HG02610 (cell line): ENCODE measurements at regions not wholly inside any gene's neighbourhood (a gene's known extent, or its start where the extent isn't known, plus 50 kb on each side); places are given as distances from the start of the nearest gene placed in this dataset.

ENCODE experiments used
- ATAC-seq: cut with Tn5 transposase; IDR thresholded peaks from one replicate; pipeline ENCODE4 v1.9.1; 2021; ENCODE audit warnings: mild to moderate bottlenecking, moderate library complexity; ENCODE audit not compliant: unreplicated experiment

DNA sequence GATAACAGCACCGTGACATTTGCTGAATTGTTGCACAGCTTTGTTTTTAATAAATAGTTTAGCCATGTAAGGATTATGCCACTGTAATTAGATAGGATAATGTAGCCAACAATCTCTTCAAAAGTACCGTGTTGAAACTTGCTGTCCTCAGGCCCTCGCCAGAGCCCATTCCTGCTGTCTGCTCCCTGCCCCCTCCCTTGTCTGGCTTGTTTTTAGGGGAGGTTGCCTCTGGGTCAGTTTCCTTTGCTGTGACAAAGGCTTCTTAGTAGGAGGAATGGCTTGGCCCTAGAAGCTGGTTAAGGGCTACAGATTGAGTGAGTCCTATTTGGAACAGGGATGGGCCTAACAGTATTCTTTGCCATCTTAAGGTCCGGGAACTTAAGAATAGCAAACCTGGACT, 107.9 kb downstream of the LMO4 start:
- no peak for ATAC-seq

DNA sequence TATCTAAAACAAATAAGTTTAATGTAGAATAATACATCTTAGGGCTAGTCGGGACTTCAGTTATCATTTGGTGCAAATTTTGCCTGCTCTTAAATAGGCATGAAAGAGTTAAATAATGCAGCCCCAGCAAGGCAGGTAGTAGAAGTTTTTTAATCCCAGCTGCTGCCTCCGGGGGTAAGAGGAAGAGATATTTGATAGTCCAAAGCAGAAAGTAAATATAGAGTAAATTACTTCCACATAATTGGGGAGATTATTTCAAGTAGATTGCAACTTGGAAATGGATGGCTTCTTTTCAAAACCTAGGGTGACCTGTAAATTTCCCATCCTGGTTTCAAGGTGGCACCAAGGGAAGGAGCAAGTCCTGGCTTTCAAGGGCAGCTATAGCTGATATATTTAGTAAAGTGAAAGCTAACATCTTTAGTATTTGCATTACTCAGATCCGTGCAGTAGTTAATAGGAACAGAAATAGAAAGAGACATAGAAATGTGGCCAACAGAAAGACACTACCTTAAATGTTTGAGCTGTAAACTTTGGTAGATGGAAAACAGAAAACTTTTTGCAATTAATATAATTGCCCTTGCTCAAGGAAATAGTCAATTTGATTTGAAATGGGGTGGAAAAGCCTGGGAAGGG, 109.1 kb downstream of the LMO4 start:
- peak; percentile 71 for ATAC-seq

DNA sequence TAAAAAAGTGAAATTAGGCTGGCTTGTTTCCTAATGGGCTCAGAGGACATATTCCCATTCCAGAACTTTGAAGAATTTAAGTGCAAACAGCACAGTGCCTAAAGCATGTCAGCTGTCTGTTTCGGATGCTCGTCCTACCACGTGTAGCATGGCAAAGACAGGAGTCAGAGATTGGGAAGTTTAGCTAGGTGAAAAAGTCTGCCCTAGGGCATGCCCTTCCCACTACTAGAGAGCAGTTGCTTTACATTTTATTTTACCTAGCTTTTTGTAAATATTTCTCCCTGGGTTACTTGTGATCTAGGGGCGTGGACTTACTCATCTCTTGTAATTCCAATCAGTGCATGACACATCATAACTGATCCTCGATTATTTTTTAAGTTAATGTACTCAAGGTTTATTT, 111.1 kb downstream of the LMO4 start:
- ATAC-seq = no peak

DNA sequence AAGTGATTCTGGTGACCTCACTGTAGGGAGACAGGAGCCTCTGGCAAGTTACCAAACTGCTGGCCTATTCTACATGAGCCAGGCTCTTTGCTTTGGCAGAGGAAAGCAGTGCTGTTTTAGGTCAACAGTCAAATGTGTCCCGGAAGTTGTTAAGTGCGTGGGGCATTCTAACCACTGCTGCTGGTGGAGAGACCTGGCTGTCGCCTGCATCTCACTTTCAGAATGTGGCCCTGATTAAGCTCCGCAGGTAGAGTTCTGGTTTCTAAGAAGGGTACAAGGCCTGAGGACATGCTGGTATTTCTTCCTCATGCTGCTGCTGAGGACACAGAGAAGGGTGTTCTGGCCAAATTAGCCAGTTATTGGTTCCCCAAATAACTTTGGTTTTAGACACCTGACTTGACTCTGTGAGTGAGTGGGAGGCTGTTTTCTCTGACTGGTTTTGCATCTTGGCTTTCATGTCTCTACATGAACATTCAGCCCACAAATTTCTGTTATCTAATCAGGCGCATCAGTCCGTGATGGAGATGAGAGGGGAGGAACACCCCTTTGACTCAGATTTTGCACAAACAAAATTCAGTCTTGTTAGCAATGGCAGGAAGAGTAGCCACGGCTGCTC, 120.8 kb downstream of the LMO4 start:
- ATAC-seq = peak; percentile 89

DNA sequence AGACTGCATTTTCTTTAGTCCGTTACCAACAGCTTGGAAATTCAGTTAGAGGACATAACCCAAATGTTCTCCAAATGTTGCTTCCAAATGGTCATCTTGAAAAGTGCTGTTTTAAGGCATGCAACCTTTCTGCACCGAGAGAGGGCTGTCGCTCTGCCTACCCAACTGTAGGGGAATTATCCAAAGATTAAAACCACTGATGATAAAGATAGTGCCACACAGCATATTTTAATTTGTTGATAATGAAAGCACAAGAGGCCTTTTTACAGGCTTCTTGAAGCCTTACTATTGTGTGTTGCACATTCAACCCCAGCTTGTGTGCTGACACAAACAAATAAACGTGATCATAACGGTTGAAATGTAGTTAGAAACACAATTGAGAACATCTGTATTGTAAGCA, 121.5 kb downstream of the LMO4 start:
- no peak for ATAC-seq

DNA sequence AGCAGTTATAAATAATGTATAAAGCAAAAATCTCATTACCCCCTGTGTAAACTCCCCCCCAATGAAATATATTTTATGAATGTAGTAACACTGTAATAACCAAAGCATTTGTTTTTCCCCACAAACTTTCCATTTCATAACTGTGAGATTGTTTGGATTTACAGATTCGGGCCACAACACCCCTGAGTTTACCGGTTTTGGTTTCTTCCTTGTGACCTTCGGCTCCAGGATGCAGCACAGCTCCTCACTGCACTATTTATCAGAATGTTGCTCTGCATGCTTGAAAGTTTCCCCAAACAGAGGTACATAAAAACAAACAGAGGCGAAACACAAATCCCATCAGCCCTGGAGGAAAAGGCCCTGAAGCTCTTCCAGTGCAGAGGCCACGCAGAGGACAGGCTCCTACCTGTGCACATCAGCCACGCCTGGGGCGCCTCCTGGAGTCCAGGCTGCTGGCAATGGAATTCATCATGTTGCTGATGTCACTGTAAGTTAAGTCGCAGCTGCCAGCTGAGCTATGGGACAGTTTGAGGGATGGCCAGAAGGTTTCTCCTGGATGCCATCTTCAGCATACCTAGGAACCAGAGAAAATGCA, 122.0 kb downstream of the LMO4 start:
- no peak for ATAC-seq

DNA sequence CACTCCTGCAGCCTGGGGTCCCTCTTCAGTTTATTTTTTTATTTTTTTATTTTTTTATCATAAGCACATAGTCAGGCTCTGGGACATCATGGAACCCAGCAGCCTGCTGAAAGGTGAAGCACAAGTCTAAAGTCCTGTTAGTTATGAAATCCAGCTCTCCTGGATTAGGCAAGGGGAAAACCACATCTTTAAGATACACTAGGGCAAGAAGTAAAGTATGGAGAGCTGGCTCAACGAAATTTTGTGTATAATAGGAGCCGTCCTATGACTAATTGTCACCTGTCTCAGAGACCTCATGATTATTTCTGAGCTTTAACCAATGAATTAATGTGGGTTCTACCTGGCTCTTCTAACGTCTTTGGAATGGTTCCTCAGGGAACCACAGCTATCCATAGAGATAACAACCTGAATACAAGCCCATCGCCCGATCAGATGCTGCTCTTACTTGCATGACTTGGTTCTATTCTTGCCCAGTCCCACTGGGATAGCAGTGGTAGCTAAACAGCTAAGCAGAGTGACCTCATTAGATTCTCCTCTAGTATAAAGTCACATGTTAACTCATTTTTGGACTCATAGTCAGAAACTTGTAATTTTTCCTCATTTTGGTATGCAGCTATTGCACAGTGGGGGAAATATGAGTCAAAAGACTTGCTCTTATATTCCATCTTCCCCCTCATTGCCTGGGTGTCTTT, 122.7 kb downstream of the LMO4 start:
- ATAC-seq = no peak

DNA sequence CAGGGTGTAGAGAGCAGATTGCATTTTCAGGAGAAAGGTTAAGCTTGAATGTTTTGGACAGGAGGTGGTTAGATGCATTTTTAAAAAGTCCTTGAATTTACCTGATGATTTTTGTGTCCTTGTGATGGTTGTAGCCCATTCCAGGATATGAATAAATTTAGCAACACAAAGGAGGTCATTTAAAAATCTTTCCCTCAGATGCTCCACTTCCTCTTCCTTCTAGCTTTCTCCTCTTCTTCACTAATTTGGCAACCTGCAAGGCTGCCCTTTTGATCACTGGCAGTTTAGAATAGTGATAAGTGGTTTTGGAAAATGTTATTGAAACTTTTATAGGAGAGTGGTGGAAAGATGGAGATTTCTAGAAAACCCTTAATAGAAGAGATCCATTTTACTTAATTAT, 124.0 kb downstream of the LMO4 start:
- no peak for ATAC-seq

DNA sequence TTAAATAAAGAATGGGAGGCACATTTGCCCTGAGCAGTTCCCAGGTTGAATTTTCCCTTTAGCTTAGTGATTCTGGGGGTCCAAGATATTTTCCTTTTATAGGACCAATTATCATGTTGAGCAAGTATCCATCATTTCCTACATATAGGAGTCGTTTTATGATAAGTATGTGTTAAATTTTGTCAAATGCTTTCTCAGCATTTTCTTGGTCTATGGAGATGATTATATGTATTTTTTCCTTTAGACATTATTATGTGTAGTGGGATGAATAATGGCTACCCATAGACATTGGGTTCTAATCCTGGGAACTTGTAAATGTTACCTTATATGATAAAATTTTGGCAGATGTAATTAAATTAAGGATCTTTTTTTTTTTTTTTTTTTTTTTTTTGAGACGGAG, 128.7 kb downstream of the LMO4 start:
- no peak for ATAC-seq

DNA sequence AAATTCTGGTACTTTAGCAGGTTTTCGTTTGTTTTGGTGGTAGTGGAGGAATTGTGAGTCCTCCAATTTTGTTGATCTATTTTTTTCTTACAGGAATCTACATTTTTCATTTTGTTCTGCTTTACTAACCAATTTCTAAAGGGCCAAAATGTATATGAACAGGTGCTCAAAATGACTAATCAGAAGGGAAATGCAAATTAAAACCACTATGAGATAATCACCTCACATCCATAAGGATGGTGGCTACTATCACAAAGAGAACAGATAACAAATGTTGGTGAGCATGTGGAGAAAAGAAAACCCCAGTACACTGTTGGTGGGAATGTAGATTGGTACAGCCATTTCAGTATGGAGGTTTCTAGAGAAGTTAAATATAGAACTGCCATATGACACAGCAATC, 134.2 kb downstream of the LMO4 start:
- ATAC-seq = peak; percentile 41

DNA sequence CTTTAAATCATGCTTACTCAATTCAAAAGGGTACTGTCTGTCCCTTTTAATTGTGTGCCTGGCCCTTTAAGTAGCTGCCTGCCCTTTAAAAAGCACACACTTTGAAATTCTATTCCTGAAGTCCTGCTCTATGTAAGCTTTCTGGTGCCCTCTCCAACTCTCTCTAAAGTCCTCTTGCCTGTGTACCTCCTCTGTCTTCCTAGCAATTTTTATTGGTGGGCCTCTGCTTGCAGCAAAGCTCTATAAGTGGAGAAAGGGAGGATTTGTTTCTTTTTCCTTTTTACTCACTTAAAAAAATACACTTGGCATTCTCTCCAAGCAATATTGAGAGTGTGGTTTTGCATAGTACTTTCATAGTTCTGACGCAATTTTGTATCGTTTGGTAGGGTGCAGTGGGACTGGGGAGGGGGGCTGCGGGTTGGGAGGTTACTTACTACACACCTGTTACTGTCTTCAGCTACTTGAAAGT, 135.4 kb downstream of the LMO4 start:
- ATAC-seq = peak; percentile 76

DNA sequence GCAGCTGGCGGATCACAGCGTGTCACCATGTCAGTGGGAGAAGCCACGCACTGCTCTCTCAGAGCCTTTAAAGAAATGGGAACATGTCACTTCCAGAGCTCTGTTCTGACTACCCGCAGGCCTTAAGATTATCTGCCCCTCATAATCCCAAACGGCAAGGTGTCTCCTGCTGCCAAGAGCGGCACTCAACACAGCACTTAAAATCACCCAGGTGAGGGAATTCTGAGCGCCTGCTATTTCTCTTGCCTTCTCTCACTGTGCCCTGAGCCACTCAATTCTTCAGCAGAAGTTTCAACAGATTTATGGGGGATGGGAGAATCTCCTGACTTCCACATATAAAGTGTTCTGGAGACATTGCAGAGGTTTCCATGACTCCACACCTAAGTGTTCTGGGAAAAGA, 137.9 kb downstream of the LMO4 start:
- ATAC-seq = no peak

DNA sequence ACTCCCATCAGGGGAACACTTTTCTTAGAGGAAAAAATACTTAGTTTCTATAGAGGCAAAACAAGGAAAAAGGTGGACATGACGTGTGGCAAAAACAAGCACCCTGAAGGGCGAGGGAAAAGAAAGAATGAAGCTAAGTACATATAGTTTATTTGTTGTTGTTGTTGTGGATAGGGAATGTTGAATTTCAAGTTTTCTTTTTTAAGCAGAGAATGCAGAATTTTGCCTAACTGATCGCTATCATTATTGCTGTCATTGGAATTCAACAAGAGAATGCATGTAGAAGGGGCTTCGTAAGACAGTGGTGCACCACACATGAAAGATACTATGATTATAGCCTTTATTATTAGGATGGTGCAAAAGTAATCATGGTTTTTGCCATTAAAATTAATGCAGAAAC, 144.0 kb downstream of the LMO4 start:
- no peak for ATAC-seq

DNA sequence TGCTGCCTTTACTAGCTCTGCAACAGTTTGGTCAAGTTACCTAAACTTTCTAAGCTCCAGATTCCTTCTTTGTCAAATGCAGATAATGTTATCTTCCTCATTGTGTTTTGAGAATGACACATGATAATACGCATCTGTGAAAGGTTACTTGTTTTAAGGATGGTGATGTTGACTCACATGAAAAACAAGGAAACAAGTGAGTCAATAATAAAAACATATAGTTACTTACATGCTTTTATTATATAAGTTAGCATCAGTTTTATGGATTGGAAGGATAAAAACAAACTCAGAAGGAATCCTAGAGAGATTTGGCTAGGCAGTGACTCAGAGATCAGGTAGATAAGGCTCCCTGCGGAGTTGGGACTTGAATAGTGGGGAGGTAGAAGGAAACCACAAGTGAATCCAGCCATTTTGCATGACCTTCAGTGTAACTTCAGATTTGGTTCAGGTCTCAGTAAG, 144.6 kb downstream of the LMO4 start:
- no peak for ATAC-seq

DNA sequence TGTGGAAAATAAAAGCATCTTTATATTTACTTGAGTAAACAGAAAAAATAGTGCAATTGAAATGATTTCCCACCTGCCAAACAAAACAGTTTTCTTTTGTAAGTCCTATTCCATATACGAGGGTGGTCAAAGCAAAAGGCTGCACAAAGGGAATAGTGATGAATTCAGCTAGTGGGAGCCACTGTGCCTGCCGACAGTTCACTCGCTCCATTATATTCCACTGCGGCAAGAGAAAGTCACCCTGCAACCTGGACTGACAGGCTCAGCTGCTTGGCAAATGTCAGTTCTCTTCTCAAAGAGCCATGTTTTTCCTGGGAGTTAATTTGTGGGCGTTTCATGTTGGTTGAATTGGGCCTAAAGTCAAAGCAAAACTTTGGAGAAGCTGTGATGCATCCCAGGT, 145.4 kb downstream of the LMO4 start:
- no peak for ATAC-seq

DNA sequence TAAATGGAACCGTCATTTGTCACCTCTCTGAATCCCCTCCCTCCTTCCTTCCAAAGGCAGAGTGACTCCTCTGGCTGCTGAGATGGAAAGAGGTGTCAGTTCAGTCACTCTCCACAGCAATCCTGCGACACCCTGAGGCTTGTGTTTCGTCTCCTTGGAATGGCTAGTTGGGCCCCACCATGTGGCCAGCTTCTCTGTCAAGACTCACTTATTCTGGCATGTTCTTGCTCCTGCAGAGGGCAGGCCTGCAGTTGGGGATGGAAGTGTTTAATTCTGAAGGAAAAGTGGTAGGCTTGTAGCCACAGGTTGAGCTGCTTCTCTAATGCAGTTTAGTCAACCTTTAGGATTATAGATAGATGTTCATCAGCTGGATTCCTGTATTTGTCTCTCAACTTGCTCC, 149.6 kb downstream of the LMO4 start:
- no peak for ATAC-seq

DNA sequence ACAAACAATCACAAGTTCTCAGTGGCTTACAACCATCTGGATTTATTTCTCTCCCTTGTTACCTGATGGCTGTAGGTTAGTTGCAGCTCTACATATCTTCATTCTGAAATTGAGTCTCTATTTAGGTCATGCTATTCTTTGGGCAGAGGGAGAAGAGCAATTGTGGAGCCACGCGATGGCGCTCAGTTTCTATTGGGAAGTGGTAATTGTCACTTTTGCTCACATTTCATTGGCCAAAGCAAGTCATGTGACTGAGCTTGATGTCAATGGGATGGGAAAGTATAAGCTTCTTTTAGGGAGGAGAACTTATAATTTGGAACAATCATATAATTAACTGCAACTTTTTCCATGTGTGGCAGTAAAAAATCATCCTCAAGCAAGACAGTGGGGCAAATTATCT, 166.5 kb downstream of the LMO4 start:
- ATAC-seq = no peak

DNA sequence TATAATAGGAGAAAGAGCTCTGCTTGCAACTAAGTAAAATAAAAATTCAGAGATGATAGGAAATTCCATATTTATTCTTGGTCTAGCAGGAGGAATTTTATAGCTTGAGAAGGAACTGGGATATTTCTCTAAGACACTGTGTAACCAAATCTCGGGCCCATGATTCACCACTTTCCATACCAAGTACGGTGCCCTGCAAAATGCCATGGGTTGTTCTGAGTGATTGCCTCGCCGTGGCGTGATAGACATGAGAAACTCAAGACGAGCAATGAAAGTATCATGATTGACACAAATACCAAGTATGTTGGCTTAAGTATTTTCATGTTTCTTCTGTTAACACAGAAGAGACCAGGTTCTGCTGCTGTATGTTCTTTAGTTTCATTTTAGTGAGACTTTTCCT, 167.2 kb downstream of the LMO4 start:
- ATAC-seq = no peak

DNA sequence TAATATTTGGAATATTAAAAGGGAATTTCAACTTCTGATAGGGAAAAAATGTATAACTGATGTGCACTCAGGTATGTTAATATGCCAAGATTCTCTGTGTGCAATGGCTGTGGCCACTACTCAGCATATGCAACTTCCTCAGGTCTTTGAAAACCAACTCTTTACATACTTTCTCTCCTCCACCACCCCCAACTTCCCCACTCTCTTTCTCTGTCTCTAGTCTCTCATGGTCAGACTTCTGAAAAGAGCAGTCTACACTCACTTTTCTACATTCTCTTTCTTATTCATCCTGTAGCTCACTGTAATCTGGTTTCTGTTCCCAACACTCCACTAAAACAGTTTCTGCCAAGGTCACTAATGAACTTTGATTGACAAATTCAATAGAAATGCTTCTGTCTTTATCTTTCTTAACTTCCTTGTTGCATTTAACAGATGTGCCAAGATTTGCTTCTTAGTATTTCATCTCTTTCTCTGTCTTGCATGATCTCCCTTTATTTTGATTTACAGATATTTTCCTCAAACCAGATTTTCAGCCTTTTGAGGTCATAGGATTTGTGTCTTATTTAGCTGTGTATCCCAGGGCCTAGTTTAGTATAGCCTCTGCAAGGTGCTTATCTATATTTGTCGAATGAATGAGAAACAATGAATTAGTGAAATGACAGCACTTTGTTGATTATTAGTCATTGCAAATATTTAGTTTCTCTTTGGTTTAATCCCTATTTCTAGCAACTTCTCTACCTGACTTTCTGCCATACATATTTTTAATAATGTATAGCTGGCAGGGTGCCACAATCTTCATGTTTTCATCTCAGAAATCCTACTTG, 168.9 kb downstream of the LMO4 start:
- ATAC-seq = peak; percentile 56

DNA sequence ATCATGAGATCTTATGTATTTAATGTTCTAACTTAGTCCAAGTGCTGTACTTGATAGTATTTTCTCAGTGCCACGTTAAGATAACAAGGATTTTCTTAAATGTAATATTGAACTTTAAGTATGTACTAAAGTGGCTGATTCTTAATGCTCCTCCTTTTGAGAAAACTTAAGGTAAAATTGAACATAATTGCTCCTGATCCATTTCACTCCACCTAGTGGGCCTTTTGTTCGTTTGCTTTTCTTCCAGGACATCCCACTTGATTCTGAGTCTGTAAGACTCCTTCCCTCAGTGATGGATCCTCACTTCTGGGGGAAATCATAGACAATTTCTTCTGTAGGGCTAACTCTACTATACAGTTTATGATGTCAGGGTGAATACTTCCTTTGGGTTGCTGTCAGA, 173.1 kb downstream of the LMO4 start:
- no peak for ATAC-seq

DNA sequence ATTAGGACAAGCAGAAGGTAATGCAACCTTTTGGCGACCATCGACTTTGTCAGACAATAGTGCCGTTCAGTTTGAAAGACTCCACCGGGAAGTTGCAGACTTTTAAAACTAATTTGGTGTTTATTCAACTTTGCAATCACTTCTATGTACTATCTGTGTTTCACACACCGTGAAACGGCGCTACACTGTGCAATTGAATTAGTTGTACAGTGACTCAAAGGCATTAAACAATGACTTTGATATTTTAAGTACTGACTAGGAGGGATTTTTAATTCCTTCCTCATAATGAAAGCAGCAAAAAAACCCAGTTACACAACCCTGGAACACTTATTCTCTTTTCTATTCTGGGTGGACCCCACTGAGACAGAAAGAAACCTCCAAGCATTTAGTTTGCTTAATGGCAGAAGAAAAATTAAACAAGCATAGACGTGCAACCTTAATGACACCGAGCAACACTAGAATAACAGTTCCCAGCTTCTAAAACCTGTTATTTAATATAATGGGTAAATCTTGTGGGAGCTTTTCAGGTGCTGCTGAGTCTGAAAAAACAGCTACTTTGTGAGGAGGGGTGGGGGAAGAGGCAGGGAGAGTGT, 176.8 kb downstream of the LMO4 start:
- no peak for ATAC-seq
